ENCODE measurements at regions not wholly inside any gene's neighbourhood (a gene's known extent, or its start where the extent isn't known, plus 50 kb on each side); places are given as distances from the start of the nearest gene placed in this dataset.

DNA sequence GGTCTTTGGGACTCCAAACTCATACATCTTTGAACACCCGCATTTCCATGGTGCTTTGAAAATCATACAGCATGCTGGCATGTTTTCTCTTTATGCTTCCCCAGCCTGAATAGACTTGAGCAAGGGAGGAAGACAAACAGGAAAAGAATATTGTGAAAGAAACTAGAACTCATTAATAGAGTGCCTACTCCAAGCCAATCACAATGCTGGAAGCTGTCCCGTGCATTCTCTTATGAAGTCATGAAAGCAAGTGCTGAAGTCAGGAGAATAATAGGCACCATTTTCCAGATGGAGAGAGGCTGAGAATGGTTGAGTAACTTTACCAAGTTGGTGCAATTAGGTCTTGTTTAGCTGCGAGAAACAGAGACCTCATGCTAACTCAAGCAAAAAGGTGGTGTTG lies 102.5 kb upstream of the PTPRT start:
- no peak for DNase-seq (ENCODE audit: low read depth in 1 of 2, low spot score in 1 of 2)
- TF ChIP-seq POLR2AphosphoS5 (IDR thresholded peaks at IDR 0.05; ENCODE audit: low read depth) (no peak), GABPA (IDR thresholded peaks at IDR 0.05; ENCODE audit: low read depth) (no peak), SPI1 (IDR thresholded peaks at IDR 0.05; ENCODE audit: borderline replicate concordance, low read depth) (no peak)
- TF ChIP-seq, protein P1, sequence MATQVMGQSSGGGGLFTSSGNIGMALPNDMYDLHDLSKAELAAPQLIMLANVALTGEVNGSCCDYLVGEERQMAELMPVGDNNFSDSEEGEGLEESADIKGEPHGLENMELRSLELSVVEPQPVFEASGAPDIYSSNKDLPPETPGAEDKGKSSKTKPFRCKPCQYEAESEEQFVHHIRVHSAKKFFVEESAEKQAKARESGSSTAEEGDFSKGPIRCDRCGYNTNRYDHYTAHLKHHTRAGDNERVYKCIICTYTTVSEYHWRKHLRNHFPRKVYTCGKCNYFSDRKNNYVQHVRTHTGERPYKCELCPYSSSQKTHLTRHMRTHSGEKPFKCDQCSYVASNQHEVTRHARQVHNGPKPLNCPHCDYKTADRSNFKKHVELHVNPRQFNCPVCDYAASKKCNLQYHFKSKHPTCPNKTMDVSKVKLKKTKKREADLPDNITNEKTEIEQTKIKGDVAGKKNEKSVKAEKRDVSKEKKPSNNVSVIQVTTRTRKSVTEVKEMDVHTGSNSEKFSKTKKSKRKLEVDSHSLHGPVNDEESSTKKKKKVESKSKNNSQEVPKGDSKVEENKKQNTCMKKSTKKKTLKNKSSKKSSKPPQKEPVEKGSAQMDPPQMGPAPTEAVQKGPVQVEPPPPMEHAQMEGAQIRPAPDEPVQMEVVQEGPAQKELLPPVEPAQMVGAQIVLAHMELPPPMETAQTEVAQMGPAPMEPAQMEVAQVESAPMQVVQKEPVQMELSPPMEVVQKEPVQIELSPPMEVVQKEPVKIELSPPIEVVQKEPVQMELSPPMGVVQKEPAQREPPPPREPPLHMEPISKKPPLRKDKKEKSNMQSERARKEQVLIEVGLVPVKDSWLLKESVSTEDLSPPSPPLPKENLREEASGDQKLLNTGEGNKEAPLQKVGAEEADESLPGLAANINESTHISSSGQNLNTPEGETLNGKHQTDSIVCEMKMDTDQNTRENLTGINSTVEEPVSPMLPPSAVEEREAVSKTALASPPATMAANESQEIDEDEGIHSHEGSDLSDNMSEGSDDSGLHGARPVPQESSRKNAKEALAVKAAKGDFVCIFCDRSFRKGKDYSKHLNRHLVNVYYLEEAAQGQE (IDR thresholded peaks at IDR 0.05; ENCODE audit: insufficient replicate concordance, low read depth), result no peak
- TF ChIP-seq, protein P2, sequence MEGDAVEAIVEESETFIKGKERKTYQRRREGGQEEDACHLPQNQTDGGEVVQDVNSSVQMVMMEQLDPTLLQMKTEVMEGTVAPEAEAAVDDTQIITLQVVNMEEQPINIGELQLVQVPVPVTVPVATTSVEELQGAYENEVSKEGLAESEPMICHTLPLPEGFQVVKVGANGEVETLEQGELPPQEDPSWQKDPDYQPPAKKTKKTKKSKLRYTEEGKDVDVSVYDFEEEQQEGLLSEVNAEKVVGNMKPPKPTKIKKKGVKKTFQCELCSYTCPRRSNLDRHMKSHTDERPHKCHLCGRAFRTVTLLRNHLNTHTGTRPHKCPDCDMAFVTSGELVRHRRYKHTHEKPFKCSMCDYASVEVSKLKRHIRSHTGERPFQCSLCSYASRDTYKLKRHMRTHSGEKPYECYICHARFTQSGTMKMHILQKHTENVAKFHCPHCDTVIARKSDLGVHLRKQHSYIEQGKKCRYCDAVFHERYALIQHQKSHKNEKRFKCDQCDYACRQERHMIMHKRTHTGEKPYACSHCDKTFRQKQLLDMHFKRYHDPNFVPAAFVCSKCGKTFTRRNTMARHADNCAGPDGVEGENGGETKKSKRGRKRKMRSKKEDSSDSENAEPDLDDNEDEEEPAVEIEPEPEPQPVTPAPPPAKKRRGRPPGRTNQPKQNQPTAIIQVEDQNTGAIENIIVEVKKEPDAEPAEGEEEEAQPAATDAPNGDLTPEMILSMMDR (IDR thresholded peaks at IDR 0.05; ENCODE audit: insufficient read depth, low read length), result no peak
- Histone ChIP-seq H3K27me3 (ENCODE audit: insufficient read depth, poor library complexity, severe bottlenecking) (no peaks in the 10 kb centered on the region), H3K4me3 (replicated peaks; ENCODE audit: insufficient read depth, low read length) (no peak overlapping the region), H3K27ac (replicated peaks) (no peak overlapping the region)

DNA sequence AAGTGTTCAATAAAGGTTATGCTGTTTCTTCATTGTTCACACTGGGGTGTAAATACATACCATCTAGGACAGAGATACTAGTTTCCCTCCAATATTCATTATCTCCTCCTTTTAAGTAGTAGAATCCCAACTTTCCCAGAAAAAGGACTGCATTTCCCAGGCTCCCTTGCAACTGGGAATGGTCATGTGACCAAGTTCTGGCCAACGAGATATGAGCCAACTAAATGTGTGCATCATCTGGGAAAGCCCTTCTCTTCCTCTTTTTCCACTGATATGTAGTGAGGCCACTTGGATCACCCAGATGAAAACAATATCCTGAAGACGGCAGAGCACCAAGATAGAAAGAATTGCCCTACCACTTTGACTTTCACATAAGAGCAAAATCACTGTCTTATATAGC lies 97.9 kb upstream of the PTPRT start:
- no peak overlapping the region for H3K27ac ChIP-seq (replicated peaks)
- no peak overlapping the region for H3K4me3 ChIP-seq (replicated peaks; ENCODE audit: insufficient read depth, low read length)
- no peak for TF ChIP-seq POLR2AphosphoS5 (IDR thresholded peaks at IDR 0.05; ENCODE audit: low read depth)
- TF ChIP-seq, protein P2 (IDR thresholded peaks at IDR 0.05; ENCODE audit: insufficient read depth, low read length), result no peak
- TF ChIP-seq GABPA (IDR thresholded peaks at IDR 0.05; ENCODE audit: low read depth), result no peak
- no peak for TF ChIP-seq SPI1 (IDR thresholded peaks at IDR 0.05; ENCODE audit: borderline replicate concordance, low read depth)
- TF ChIP-seq, protein P1 (IDR thresholded peaks at IDR 0.05; ENCODE audit: insufficient replicate concordance, low read depth), result no peak
- H3K27me3 ChIP-seq (ENCODE audit: insufficient read depth, poor library complexity, severe bottlenecking), result peaks cover 3% of the 10 kb centered on the region
- DNase-seq (ENCODE audit: low read depth in 1 of 2, low spot score in 1 of 2), result no peak

DNA sequence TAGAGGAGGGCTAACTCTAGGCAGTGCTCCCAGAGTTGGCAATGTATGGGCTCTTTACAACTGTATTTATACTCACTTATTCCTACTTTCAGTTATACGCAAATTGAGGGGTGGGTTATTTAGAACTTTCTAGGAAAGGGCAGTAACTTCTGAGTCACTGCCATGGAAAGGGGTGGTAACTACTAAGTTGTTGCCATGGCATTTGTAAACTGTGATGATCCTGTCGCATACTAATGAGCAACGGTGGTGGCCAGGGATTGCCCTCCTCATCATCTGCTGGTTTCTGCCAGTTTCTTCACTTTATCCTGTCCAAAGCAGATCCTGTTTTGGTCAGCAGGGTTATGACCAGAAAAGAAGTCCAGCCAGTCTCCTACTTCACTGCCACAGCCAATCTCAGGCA lies 95.5 kb upstream of the PTPRT start:
- DNase-seq (ENCODE audit: low read depth in 1 of 2, low spot score in 1 of 2), result no peak
- Histone ChIP-seq H3K27ac (replicated peaks) (no peak overlapping the region), H3K27me3 (ENCODE audit: insufficient read depth, poor library complexity, severe bottlenecking) (peaks cover 3% of the 10 kb centered on the region), H3K4me3 (replicated peaks; ENCODE audit: insufficient read depth, low read length) (no peak overlapping the region)
- TF ChIP-seq, protein P2 (IDR thresholded peaks at IDR 0.05; ENCODE audit: insufficient read depth, low read length), result no peak
- TF ChIP-seq SPI1 (IDR thresholded peaks at IDR 0.05; ENCODE audit: borderline replicate concordance, low read depth) (no peak), POLR2AphosphoS5 (IDR thresholded peaks at IDR 0.05; ENCODE audit: low read depth) (no peak), GABPA (IDR thresholded peaks at IDR 0.05; ENCODE audit: low read depth) (no peak)
- TF ChIP-seq, protein P1 (IDR thresholded peaks at IDR 0.05; ENCODE audit: insufficient replicate concordance, low read depth), result no peak

Data from HL-60 (cell line).